Glutamatergic neuron (in vitro differentiated cells): ENCODE measurements at regions not wholly inside any gene's neighbourhood (a gene's known extent, or its start where the extent isn't known, plus 50 kb on each side); places are given as distances from the start of the nearest gene placed in this dataset.

Source experiments
- DNase-seq: peaks from one replicate; pipeline ENCODE4 v3.0.0; 2022
- H3K27ac Mint-ChIP-seq: one replicate; pipeline ENCODE4 v1.8.0; 2020; ENCODE audit warnings: mild to moderate bottlenecking, mixed read lengths, inconsistent platforms; ENCODE audit not compliant: unreplicated experiment
- H3K27me3 Mint-ChIP-seq: one replicate; pipeline ENCODE4 v1.8.0; 2020; ENCODE audit warnings: mild to moderate bottlenecking, moderate library complexity, mixed read lengths, inconsistent platforms; ENCODE audit not compliant: unreplicated experiment
- H3K36me3 Mint-ChIP-seq: one replicate; pipeline ENCODE4 v1.8.0; 2020; ENCODE audit warnings: mild to moderate bottlenecking, mixed read lengths, inconsistent platforms; ENCODE audit not compliant: unreplicated experiment
- H3K4me1 Mint-ChIP-seq: one replicate; pipeline ENCODE4 v1.8.0; 2020; ENCODE audit warnings: mild to moderate bottlenecking, low read depth, mixed read lengths, inconsistent platforms; ENCODE audit not compliant: unreplicated experiment
- H3K4me3 Mint-ChIP-seq: one replicate; pipeline ENCODE4 v1.8.0; 2020; ENCODE audit warnings: mild to moderate bottlenecking, mixed read lengths, inconsistent platforms; ENCODE audit not compliant: unreplicated experiment
- H3K9me3 Mint-ChIP-seq: one replicate; pipeline ENCODE4 v1.8.0; 2020; ENCODE audit warnings: mild to moderate bottlenecking, moderate library complexity, mixed read lengths, inconsistent platforms; ENCODE audit not compliant: unreplicated experiment
- TF ChIP-seq, protein P1 (sequence below): fragments of 200-600 bp; sonication (generic); IDR thresholded peaks from one replicate; pipeline ENCODE4 v1.5.0; 2021; ENCODE audit not compliant: partially characterized antibody, unreplicated experiment

DNA sequence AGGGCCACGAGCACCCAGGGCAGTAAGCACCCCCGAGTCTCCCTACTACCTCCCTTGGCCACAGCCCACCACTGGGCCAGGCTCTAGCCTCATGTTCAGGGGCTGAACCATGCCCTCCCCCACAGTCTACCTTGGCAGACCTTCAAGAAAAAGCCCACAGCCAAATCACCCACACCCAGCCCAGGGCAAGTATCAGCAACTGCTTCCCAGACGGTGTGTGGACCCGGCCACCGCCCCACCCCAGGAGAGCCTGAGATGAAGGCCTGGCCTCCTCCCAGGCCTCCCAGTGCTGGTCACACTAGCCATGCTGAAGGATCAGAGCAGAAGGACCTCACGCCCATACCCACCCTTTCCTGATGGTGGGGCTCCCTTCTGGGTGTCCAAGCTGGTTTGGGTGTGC lies 92.0 kb upstream of the LINGO1 start:
- H3K9me3 Mint-ChIP-seq, result peaks cover 4% of the 10 kb centered on the region
- no peaks in the 10 kb centered on the region for H3K36me3 Mint-ChIP-seq
- H3K27me3 Mint-ChIP-seq, result peaks cover 5% of the 10 kb centered on the region
- H3K4me3 Mint-ChIP-seq, result no peak overlapping the region
- H3K27ac Mint-ChIP-seq, result no peak overlapping the region
- TF ChIP-seq, protein P1, sequence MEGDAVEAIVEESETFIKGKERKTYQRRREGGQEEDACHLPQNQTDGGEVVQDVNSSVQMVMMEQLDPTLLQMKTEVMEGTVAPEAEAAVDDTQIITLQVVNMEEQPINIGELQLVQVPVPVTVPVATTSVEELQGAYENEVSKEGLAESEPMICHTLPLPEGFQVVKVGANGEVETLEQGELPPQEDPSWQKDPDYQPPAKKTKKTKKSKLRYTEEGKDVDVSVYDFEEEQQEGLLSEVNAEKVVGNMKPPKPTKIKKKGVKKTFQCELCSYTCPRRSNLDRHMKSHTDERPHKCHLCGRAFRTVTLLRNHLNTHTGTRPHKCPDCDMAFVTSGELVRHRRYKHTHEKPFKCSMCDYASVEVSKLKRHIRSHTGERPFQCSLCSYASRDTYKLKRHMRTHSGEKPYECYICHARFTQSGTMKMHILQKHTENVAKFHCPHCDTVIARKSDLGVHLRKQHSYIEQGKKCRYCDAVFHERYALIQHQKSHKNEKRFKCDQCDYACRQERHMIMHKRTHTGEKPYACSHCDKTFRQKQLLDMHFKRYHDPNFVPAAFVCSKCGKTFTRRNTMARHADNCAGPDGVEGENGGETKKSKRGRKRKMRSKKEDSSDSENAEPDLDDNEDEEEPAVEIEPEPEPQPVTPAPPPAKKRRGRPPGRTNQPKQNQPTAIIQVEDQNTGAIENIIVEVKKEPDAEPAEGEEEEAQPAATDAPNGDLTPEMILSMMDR, result no peak
- no peak for DNase-seq
- H3K4me1 Mint-ChIP-seq, result peaks cover 4% of the 10 kb centered on the region

DNA sequence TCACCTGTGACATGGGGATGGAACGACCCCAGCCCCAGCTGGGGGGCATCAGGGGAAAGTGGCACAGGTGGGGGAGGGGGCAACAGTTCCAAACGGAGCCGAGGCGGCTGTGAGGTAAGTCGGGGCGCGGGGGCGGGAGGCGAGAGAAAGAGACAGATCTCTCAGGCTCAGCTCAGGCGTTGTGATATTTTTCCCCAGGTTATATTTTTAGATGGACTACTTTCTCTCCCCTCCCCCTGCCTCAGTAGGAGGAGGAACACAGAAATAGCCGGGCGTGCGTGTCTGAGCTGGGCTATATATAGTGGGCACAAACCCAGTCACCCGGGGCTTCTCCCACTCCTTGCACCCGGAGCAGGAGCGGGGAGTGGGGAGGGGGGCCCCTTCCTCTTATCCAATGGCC lies 91.0 kb upstream of the LINGO1 start:
- TF ChIP-seq, protein P1, result no peak
- no peak for DNase-seq
- Mint-ChIP-seq H3K27me3 (peaks cover 5% of the 10 kb centered on the region), H3K9me3 (peaks cover 5% of the 10 kb centered on the region), H3K4me3 (no peak overlapping the region), H3K4me1 (peaks cover 7% of the 10 kb centered on the region), H3K36me3 (no peaks in the 10 kb centered on the region), H3K27ac (no peak overlapping the region)

DNA sequence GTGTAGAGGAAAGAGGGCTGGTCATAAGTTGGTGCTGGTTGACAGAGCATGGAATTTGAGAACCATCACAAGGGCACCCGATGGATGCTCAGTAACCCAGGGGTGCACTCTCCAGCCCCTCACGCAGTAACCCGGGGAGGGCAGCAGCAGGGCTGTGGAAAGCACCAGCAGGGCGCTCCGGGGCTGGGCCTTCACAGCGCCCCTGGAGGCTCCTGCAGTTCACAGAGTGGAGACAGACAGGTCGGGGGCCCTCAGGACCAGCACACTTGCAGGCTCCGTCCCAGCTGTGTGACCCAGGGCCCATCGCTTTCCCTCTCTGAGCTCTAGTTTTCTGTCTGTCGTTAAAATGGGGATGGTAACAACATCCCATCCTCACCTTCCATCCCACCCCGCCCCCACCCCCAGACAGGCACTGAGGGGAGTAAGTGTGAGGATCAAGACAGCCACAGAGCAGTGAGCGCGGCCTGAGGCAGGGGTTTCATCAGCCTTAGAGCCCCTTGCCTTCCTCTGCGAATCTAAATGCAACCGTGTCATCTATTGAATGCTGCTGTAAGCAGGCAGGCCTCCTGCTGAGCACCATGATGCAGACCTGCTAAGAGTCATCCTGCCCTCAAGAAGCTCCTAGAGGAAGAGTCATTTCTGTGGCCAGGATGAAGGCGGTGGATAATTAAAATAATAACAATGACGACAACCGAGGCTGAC lies 90.2 kb upstream of the LINGO1 start:
- peaks cover 7% of the 10 kb centered on the region for H3K4me1 Mint-ChIP-seq
- no peak overlapping the region for H3K27ac Mint-ChIP-seq
- no peaks in the 10 kb centered on the region for H3K36me3 Mint-ChIP-seq
- H3K27me3 Mint-ChIP-seq, result peaks cover 5% of the 10 kb centered on the region
- DNase-seq, result no peak
- no peak overlapping the region for H3K4me3 Mint-ChIP-seq
- TF ChIP-seq, protein P1, result no peak
- peaks cover 5% of the 10 kb centered on the region for H3K9me3 Mint-ChIP-seq

DNA sequence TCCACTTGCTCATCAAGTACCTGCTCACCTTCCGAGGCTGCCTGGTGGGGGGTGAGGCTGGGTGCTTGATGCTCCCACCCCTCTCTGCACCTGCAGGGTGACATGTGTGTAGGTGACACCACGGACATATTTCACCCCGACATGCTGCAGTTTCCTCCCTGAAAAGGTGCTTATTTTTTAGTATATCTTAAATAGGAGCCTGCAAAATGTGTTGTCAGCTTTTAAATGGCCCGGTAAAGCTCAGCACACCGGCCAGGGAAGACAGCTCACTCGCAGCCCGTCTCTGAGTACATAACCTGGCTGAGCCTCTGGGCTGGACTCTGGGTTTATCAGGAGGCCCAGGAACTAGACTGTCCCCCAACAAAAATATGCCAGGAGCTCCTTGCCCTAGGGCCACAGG lies 89.3 kb upstream of the LINGO1 start:
- Mint-ChIP-seq H3K9me3 (peaks cover 5% of the 10 kb centered on the region), H3K27ac (no peak overlapping the region), H3K4me1 (peaks cover 8% of the 10 kb centered on the region), H3K4me3 (no peak overlapping the region), H3K27me3 (peaks cover 5% of the 10 kb centered on the region), H3K36me3 (no peaks in the 10 kb centered on the region)
- DNase-seq, result no peak
- TF ChIP-seq, protein P1, result no peak

DNA sequence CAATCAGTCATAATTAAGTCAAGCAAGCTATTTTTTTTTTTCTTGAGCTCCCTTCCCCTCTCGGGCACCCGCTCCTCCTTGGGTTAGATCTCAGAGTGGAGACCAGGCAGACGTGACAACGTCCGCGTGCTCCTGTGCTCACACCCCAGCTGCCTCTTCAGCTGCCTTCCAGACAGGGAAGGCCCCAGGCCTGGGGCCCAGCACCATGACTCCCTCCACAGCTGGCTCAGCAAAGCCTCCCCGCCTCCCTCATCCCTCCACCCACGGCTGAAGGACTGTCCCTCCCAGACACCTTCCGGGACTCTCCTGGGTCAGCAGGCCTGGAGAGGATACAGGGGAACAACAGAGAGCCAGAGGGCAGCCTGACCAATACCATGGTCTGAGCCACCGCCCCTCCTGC lies 87.9 kb upstream of the LINGO1 start:
- H3K4me1 Mint-ChIP-seq, result peaks cover 8% of the 10 kb centered on the region
- H3K27ac Mint-ChIP-seq, result no peak overlapping the region
- no peaks in the 10 kb centered on the region for H3K36me3 Mint-ChIP-seq
- peaks cover 5% of the 10 kb centered on the region for H3K9me3 Mint-ChIP-seq
- TF ChIP-seq, protein P1, result no peak
- peak; percentile 31 for DNase-seq
- H3K27me3 Mint-ChIP-seq, result peaks cover 7% of the 10 kb centered on the region
- H3K4me3 Mint-ChIP-seq, result no peak overlapping the region
